ENCODE measurements at regions not wholly inside any gene's neighbourhood (a gene's known extent, or its start where the extent isn't known, plus 50 kb on each side); places are given as distances from the start of the nearest gene placed in this dataset.

- no peak for TF ChIP-seq POLR2A (IDR thresholded peaks at IDR 0.05)
- TF ChIP-seq CTCF (IDR thresholded peaks at IDR 0.05) = no peak
These were observed 133.4 kb downstream of the FZD1 start for GRCh38 chr7:91397612-91398011.
